Activated T-cell treated with anti-CD3 and anti-CD28 coated beads, Interleukin-2, amount 50 U/mL, for 24 hours (primary cell): ENCODE measurements at regions not wholly inside any gene's neighbourhood (a gene's known extent, or its start where the extent isn't known, plus 50 kb on each side); places are given as distances from the start of the nearest gene placed in this dataset.
"Not testable (repeated sequence)": the region's sequence is repeated elsewhere in the genome, so short reads cannot be mapped to it uniquely, and the experiment has no call there.

Experiments used
- DNase-seq: peaks from one replicate; pipeline ENCODE4 v3.0.0-alpha.2; 2020
- H3K27ac Mint-ChIP-seq: 2 replicates; pipeline ENCODE4 v1.8.0; 2020; ENCODE audit warnings: mild to moderate bottlenecking, mixed read lengths
- H3K27me3 Mint-ChIP-seq: 2 replicates; pipeline ENCODE4 v1.8.0; 2020; ENCODE audit warnings: mixed read lengths
- H3K36me3 Mint-ChIP-seq: 2 replicates; pipeline ENCODE4 v1.8.0; 2020; ENCODE audit warnings: low read depth, mixed read lengths
- H3K4me1 Mint-ChIP-seq: 2 replicates; pipeline ENCODE4 v1.8.0; 2020; ENCODE audit warnings: low read depth, mixed read lengths
- H3K4me3 Mint-ChIP-seq: 2 replicates; pipeline ENCODE4 v1.8.0; 2020; ENCODE audit warnings: mild to moderate bottlenecking, moderate library complexity, mixed read lengths
- H3K9me3 Mint-ChIP-seq: 2 replicates; pipeline ENCODE4 v1.8.0; 2020; ENCODE audit warnings: mixed read lengths

DNA sequence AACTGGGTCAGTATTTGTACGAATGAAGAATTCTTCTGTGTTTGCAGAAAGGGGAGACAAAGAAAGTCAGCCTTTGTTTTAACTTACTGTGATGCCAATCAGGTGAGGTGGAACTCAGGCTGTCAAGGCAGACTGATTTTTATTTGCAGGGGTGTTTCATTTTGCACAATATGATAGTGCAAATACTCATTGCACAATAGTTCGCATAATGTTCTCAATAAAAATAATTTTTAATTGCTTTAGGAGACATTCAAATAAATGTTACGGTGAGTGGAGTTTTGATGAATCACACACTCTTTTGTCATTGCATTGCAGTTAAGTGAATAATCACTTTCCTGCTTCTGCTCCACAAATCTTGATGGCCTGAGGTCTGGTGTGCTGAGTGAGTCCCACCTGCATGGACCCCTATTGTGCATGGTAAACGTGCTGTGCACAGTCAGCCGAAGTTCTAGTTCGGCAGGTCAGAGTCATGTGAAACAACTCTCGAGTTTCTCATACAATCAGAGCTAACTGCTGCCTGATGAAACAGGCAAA lies 141.3 kb upstream of the FZD8 start:
- no peaks in the 10 kb centered on the region for H3K4me1 Mint-ChIP-seq
- H3K4me3 Mint-ChIP-seq, result no peak overlapping the region
- H3K9me3 Mint-ChIP-seq, result peaks cover 5% of the 10 kb centered on the region
- DNase-seq, result no peak
- peaks cover 4% of the 10 kb centered on the region for H3K27me3 Mint-ChIP-seq
- H3K27ac Mint-ChIP-seq, result no peak overlapping the region
- no peaks in the 10 kb centered on the region for H3K36me3 Mint-ChIP-seq

DNA sequence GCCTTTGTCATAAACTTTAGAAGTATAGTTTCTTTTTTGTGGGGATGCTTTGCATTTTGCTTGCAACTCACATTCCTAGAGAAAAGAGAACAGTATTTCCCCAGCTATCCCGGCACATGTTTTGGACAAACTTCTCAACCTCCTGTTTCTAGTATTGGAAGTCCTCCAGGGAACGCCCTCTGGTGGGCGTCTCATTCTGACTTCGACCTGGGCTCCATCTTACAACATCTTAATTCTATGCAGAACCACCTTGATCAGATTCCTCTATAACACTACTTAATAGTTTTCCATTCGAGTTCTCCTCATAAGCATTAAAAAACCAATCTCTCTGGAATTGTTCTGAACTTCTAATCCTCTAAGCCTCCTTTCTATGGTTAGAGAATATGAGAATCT lies 139.5 kb upstream of the FZD8 start:
- Mint-ChIP-seq H3K27ac (no peak overlapping the region), H3K9me3 (peaks cover 2% of the 10 kb centered on the region), H3K27me3 (peaks cover 7% of the 10 kb centered on the region), H3K4me1 (no peaks in the 10 kb centered on the region), H3K4me3 (no peak overlapping the region), H3K36me3 (no peaks in the 10 kb centered on the region)
- DNase-seq, result no peak

DNA sequence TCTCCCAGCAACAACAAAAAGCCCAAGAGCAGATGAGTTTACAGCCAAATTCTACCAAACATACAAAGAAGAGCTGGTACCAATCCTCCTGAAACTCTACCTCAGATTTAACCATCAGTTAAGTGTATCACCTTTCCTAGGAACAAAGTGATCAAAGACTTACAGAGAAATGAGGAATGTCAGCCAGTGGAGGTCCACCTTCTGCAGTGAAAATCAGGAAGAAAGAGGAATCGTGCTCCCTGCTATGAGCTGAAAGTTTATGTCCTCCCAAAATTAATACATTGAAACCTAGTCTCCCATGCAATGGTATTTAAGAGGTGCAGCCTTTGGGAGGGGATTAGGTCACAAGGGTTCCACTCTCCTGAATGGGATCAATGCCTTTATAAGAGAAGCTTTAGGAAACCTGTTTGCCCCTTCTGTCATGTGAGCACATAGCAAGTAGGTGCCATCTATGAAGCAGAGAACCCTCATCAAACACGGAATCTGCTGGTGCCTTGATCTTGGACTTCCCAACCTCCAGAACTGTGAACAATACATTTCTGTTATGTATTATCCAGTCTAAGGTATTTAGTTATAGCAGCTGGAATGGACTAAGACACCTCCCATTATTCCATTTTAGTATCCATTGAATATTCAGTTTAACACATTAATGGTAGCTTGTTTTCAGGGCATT lies 139.0 kb upstream of the FZD8 start:
- Mint-ChIP-seq H3K4me3 (no peak overlapping the region), H3K4me1 (no peaks in the 10 kb centered on the region), H3K9me3 (peaks cover 2% of the 10 kb centered on the region), H3K27ac (no peak overlapping the region), H3K27me3 (peaks cover 7% of the 10 kb centered on the region), H3K36me3 (no peaks in the 10 kb centered on the region)
- no peak for DNase-seq

DNA sequence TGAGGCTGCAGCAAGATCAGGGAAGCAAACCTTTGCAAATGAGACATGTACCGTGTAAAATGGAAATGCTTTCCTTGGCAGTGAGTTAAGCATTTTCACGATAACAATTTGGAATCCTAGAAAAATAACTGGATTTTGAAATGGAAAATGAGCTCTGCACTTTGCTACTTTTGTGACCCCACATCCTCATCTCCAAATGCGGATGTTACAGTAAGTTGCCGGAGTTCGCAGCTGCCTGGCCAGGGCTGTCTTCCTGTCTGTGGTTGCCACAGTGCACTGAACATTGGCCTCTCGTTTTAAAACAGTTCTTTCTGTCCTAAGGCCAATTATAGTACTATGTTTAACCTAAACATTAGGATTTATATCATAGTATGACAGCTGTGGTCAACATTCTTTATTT lies 136.2 kb upstream of the FZD8 start:
- Mint-ChIP-seq H3K36me3 (no peaks in the 10 kb centered on the region), H3K27ac (no peak overlapping the region), H3K4me1 (no peaks in the 10 kb centered on the region), H3K9me3 (no peaks in the 10 kb centered on the region), H3K27me3 (peaks cover 9% of the 10 kb centered on the region), H3K4me3 (no peak overlapping the region)
- no peak for DNase-seq

DNA sequence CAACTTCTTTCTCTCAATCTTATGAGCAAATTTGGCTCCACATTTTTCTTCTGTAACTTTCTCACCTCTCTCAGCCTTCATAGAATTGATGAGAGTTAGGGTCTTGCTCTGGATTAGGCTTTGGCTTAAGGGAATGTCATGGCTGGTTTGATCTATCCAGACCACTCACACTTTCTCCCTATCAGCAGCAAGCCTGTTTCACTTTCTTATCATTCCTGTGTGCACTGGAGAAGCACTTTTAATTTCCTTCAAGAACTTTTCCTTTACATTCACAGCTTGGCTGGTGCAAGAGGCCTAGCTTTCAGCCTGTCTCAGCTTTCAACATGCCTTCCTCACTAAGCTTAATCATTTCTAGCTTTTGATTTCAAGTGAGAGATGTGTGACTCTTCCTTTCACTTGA lies 134.5 kb upstream of the FZD8 start:
- not testable (repeated sequence) for H3K9me3 Mint-ChIP-seq, H3K4me3 Mint-ChIP-seq, DNase-seq, H3K4me1 Mint-ChIP-seq, H3K27ac Mint-ChIP-seq, H3K36me3 Mint-ChIP-seq
- peaks cover 10% of the 10 kb centered on the region for H3K27me3 Mint-ChIP-seq

DNA sequence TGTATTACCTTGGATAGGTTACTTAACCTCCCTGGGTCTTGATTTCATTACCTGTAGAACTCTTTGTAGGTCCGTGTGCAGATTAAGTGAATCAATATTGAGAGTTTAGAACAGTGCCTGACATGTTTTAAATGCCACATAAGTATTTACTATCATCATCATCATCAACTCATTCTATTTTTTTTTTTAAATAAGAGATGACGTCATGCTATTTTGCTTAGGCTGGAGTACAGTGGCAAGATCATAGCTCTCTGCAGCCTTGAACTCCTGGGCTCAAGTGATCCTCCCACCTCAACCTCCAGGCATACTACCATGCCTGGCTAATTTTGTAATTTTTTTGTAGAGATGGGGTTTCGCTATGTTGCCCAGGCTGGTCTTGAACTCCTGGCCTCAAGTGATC lies 132.0 kb upstream of the FZD8 start:
- Mint-ChIP-seq H3K4me3 (no peak overlapping the region), H3K36me3 (no peaks in the 10 kb centered on the region), H3K9me3 (no peaks in the 10 kb centered on the region), H3K27ac (no peak overlapping the region), H3K4me1 (no peaks in the 10 kb centered on the region), H3K27me3 (peaks cover 7% of the 10 kb centered on the region)
- DNase-seq, result no peak

DNA sequence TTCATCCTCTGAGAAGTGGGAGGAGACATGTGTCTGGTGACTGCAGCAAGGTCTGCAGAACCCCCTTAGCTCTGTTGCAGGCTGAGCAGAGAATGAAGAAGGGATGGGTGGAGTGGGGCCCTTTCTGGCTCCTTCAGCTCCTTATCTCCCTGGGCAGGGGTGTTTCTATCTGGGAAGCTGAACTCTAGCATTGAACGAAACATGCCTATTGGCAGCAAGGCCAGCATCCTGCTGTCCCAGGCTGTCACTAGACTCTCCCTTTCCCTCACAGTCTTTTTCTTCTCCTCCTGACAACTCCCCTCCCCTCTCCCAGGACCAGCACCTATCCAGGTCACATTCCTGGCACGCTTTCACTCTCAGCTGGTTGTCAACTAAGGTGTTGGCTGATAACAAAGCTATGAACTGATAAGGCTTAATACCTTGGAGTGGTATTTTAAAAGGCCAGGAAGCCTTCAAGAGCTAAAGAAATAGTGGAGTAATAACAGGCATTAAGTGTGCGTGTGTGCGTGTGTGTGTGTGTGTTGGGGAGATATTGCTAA lies 128.8 kb upstream of the FZD8 start:
- H3K4me1 Mint-ChIP-seq, result no peaks in the 10 kb centered on the region
- no peak for DNase-seq
- no peaks in the 10 kb centered on the region for H3K36me3 Mint-ChIP-seq
- H3K4me3 Mint-ChIP-seq, result no peak overlapping the region
- H3K9me3 Mint-ChIP-seq, result no peaks in the 10 kb centered on the region
- no peak overlapping the region for H3K27ac Mint-ChIP-seq
- H3K27me3 Mint-ChIP-seq, result peaks cover 3% of the 10 kb centered on the region

DNA sequence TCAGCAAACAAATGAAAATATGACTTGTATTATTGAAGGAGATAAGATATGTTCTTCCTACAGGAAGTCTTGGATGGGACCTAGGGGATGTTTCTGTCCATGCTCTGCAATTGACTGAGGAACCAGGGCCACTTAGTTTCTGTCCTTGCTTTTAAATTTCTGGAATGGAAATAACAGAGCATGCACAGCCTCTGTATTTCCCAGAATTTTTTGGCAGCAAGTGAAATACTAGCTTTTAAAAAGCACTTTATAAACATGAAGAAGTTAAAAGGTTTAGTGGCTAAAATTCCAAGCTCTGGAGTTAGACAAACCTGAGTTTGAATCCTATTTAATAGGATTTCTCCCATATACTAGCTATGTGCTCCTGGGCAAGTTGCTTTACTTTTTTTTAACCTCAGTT lies 127.7 kb upstream of the FZD8 start:
- no peak overlapping the region for H3K27ac Mint-ChIP-seq

DNA sequence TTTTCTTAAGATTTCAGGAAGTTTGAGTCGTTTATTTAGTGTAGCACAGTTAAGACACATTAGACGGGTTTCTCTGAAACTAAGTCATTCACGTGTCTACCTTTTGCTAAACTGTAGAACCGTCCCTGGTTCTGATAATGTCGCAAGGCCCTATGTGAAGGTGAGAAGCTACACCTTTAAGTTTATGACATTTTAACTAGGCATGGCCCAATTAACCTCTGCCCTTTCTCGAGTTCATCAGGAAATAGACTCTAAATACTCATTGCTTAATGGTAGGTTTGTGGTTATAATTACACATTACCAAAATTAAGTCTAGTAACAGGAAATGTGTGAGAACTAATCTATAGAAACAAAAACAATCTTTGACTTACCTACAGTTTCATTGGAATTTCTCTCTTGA lies 126.6 kb upstream of the FZD8 start:
- Mint-ChIP-seq H3K9me3 (no peaks in the 10 kb centered on the region), H3K4me3 (no peak overlapping the region), H3K4me1 (no peaks in the 10 kb centered on the region), H3K27me3 (peaks cover 7% of the 10 kb centered on the region), H3K36me3 (no peaks in the 10 kb centered on the region), H3K27ac (no peak overlapping the region)
- no peak for DNase-seq

More for the DNA sequence above, 127.7 kb upstream of the FZD8 start:
- H3K4me3 Mint-ChIP-seq, result no peak overlapping the region
- H3K4me1 Mint-ChIP-seq, result no peaks in the 10 kb centered on the region
- no peak for DNase-seq
- peaks cover 3% of the 10 kb centered on the region for H3K27me3 Mint-ChIP-seq
- no peaks in the 10 kb centered on the region for H3K36me3 Mint-ChIP-seq
- H3K9me3 Mint-ChIP-seq, result no peaks in the 10 kb centered on the region

DNA sequence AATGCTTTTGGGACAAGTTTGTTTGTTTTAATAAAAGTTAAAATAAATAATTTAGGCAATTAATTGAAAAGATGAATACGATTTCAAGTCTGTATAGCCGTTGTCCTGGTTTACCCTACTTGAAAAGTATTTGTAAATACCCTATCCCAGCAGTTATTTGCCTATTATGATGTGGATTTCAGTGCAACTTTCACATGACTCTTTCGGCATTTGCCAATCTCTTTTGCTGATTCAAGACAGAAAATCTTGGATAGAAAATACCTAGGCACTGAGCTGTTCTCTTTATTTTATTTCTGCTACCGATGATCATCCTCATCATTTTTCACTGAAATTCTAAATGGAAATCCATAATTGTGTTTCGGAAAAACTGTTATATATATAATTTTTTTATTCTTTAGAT lies 125.9 kb upstream of the FZD8 start:
- no peak overlapping the region for H3K4me3 Mint-ChIP-seq
- H3K9me3 Mint-ChIP-seq, result no peaks in the 10 kb centered on the region
- H3K27ac Mint-ChIP-seq, result no peak overlapping the region
- H3K4me1 Mint-ChIP-seq, result no peaks in the 10 kb centered on the region
- DNase-seq, result no peak
- H3K27me3 Mint-ChIP-seq, result peaks cover 4% of the 10 kb centered on the region
- no peaks in the 10 kb centered on the region for H3K36me3 Mint-ChIP-seq

DNA sequence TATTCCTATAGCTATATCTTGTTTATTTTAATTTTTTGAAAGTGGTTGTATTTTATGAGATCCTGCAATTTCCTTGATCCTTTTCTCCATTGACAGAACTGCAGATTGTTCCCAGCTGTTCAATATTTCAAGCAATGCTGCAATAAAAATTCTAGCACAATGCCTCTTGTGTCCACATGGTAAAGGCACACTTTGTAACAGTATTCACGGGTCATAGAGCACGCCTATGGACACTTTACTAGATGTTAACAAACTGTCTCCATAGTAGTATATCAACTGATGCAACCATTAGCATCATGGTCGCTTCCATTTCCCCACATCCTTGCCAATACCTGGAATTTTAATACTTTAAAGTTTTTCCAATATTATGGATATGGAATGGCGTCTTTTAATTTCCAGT lies 123.9 kb upstream of the FZD8 start:
- H3K36me3 Mint-ChIP-seq, result no peaks in the 10 kb centered on the region
- DNase-seq, result no peak
- H3K9me3 Mint-ChIP-seq, result no peaks in the 10 kb centered on the region
- no peak overlapping the region for H3K27ac Mint-ChIP-seq
- no peaks in the 10 kb centered on the region for H3K4me1 Mint-ChIP-seq
- H3K4me3 Mint-ChIP-seq, result no peak overlapping the region
- peaks cover 4% of the 10 kb centered on the region for H3K27me3 Mint-ChIP-seq

DNA sequence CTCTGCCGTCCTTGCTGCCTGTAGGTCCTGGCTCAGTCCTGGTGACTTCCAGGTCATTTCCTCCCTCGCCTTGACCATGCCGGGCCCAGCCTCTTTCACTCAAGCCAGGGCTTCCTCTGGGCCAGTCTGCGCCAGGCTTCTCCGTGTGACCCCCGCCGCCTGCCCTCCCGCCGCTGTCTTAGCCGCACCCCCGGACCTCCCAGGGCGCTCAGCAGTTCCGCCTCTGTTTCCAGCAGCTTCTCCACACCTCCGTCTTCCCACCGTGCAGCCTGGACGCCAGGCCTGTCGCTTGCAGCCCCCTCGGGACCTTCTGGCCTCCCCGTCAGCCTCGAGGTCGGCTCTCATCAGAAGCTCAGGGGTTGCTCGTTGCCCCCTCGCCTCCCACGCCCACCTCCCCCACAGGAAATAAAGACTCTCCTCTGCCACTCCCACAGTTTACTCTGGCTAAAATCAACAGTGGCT lies 123.0 kb upstream of the FZD8 start:
- H3K27me3 Mint-ChIP-seq, result peaks cover 4% of the 10 kb centered on the region
- H3K4me3 Mint-ChIP-seq, result no peak overlapping the region
- no peaks in the 10 kb centered on the region for H3K36me3 Mint-ChIP-seq
- no peaks in the 10 kb centered on the region for H3K4me1 Mint-ChIP-seq
- no peak overlapping the region for H3K27ac Mint-ChIP-seq
- H3K9me3 Mint-ChIP-seq, result no peaks in the 10 kb centered on the region
- DNase-seq, result no peak

DNA sequence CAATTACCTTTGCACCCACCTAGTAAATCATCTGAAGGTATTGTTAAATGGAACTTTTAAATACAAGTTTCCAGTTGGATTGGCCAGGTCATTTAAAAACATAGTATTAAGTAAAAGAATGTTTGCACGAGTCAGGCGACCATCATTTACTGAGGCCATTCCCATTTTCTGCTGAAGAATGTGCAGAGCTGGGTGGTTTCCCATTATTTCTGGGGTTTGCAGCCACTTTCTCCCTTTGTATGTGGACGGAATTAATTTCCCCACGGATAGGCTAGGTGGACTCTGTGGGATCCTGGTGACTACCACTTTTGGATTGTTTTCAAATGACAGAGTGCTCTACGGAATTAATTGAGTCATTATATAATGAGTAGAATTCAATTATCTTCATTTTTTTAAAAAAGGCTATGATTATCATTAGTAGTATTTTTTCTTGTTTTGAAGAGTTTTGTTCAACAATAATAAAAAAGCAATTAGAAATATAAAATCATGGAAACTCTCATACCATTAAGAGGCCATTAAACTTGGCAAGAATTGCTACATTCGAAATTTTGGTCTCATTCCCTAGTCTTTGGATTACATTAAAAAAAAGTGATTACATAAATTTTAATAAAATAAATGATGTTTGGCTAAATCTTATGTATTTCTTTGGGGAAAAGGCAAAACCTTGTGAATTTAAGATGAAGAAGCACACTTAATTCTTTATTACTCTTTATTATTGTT lies 120.4 kb upstream of the FZD8 start:
- H3K27ac Mint-ChIP-seq, result no peak overlapping the region

DNA sequence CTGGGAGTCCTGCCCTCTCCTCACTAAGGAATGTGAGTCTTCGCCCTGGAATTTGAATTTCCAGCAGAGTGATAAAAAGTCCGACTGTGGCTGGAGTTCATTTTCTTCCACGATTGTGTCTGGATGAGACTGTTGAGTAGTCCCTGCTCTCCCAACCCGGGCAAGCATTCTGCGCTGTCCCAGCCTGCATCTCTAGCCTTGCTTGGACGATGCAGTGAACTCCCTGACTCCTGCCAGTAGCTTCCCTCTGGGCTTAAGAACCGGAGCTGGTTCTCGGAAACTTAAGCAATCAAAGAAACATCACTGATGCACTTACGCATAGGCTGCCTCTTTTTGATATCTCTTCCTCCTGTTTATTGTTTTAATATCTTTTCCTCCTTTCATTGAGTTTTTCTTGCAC lies 116.0 kb upstream of the FZD8 start:
- no peak for DNase-seq
- H3K4me3 Mint-ChIP-seq, result no peak overlapping the region
- H3K36me3 Mint-ChIP-seq, result no peaks in the 10 kb centered on the region
- no peaks in the 10 kb centered on the region for H3K27me3 Mint-ChIP-seq
- H3K4me1 Mint-ChIP-seq, result no peaks in the 10 kb centered on the region
- H3K9me3 Mint-ChIP-seq, result peaks cover 3% of the 10 kb centered on the region
- H3K27ac Mint-ChIP-seq, result no peak overlapping the region

More for the DNA sequence above, 120.4 kb upstream of the FZD8 start:
- DNase-seq, result no peak
- peaks cover 4% of the 10 kb centered on the region for H3K27me3 Mint-ChIP-seq
- H3K9me3 Mint-ChIP-seq, result peaks cover 3% of the 10 kb centered on the region
- H3K36me3 Mint-ChIP-seq, result no peaks in the 10 kb centered on the region
- H3K4me1 Mint-ChIP-seq, result no peaks in the 10 kb centered on the region
- H3K4me3 Mint-ChIP-seq, result no peak overlapping the region

DNA sequence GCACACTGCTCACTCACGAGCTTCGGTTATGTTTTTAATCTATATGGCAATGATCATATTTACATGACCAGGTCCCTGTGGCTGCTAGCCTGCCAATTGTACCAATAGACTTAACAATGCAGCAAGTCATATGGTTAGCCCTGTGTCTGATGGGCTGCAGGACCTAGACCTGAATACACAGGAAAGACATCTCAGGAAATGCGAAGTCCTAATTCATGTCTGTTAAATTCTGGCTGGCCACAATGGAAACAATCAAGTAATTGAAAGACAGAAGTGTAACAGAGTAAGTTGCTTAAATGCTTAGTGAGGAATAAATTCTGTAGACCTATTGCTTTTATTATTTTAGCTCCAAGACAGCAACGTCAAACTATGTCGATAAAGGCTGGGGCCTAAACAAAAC lies 112.4 kb upstream of the FZD8 start:
- no peaks in the 10 kb centered on the region for H3K27me3 Mint-ChIP-seq
- H3K4me1 Mint-ChIP-seq, result no peaks in the 10 kb centered on the region
- DNase-seq, result no peak
- no peak overlapping the region for H3K4me3 Mint-ChIP-seq
- no peak overlapping the region for H3K27ac Mint-ChIP-seq
- no peaks in the 10 kb centered on the region for H3K36me3 Mint-ChIP-seq
- H3K9me3 Mint-ChIP-seq, result peaks cover 3% of the 10 kb centered on the region
